ENCODE measurements at regions not wholly inside any gene's neighbourhood (a gene's known extent, or its start where the extent isn't known, plus 50 kb on each side); places are given as distances from the start of the nearest gene placed in this dataset.

DNA sequence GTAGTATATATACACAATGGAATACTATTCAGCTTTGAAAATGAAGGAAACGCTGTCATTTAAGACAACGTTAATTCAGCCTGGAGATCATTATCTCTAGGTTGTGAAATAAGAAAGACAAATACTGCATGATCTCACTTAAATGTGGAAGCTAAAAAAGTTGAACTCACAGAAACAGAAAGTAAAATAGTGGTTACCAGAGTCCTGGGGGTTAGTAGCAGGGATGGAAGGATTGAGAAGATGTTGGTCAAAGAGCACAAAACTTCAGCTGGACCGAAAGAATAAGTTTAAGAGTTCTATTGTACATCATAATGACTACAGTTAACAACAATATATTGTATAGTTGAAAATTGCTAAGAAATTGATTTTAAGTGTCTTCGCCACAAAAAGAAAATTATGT, 670.3 kb downstream of the NR4A2 start:
- no peaks in the 10 kb centered on the region for H3K9me3 ChIP-seq (ENCODE audit: control insufficient read depth in 2 of 2, low read length in 2 of 2)
- H3K4me3 ChIP-seq (ENCODE audit: low read depth, low read length) = no peak overlapping the region
- DNase-seq = no peak
- Mint-ChIP-seq H3K9me3 (peaks cover 0 to 4% (median 3%) of the 10 kb centered on the region in 7 donors), H3K4me1 (no peaks in the 10 kb centered on the region), H3K4me3 (no peak overlapping the region), H3K27me3 (no peaks in the 10 kb centered on the region), H3K36me3 (no peaks in the 10 kb centered on the region), H3K27ac (no peak overlapping the region)
- ATAC-seq (ENCODE audit: low read depth in 2 of 2) = no peak
- H3K36me3 ChIP-seq (ENCODE audit: control insufficient read depth, insufficient read depth, low read length) = no peaks in the 10 kb centered on the region
- no peaks in the 10 kb centered on the region for H3K27me3 ChIP-seq (ENCODE audit: control insufficient read depth, insufficient read depth, low read length)
- H3K27ac ChIP-seq (ENCODE audit: insufficient read depth, low read length, poor library complexity, severe bottlenecking) = no peak overlapping the region
- no peaks in the 10 kb centered on the region for H3K4me1 ChIP-seq (ENCODE audit: control insufficient read depth, insufficient read depth, low read length, poor library complexity, severe bottlenecking)

DNA sequence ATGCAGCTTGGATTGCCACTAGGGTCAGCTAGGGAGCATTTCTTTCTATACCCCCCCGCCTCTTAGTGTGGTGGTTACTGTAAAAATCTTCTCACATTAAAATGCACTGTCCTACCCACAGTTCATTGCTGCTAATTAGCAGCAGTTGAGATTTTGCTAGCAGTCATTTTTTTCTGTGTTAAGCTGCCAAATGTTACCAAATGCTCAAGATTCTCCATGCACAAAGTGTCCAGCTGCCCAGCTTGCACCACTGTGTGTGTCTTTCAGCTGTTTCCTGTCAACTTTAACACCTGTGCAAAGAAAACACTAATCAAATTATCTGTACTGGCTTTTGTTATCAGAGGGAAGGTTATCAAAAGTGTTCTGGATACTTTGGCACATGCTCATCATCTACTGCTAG, 679.3 kb downstream of the NR4A2 start:
- H3K36me3 Mint-ChIP-seq = no peaks in the 10 kb centered on the region
- H3K27ac Mint-ChIP-seq = no peak overlapping the region
- H3K27me3 ChIP-seq (ENCODE audit: control insufficient read depth, insufficient read depth, low read length) = no peaks in the 10 kb centered on the region
- H3K9me3 Mint-ChIP-seq = peaks cover 0 to 3% (median 0%) of the 10 kb centered on the region in 7 donors
- H3K27ac ChIP-seq (ENCODE audit: insufficient read depth, low read length, poor library complexity, severe bottlenecking) = no peak overlapping the region
- H3K27me3 Mint-ChIP-seq = peaks cover 4% of the 10 kb centered on the region
- H3K9me3 ChIP-seq (ENCODE audit: control insufficient read depth in 2 of 2, low read length in 2 of 2) = no peaks in the 10 kb centered on the region
- H3K4me3 Mint-ChIP-seq = no peak overlapping the region
- H3K4me1 Mint-ChIP-seq = no peaks in the 10 kb centered on the region
- no peak for DNase-seq
- H3K36me3 ChIP-seq (ENCODE audit: control insufficient read depth, insufficient read depth, low read length) = no peaks in the 10 kb centered on the region
- H3K4me1 ChIP-seq (ENCODE audit: control insufficient read depth, insufficient read depth, low read length, poor library complexity, severe bottlenecking) = no peaks in the 10 kb centered on the region
- no peak overlapping the region for H3K4me3 ChIP-seq (ENCODE audit: low read depth, low read length)
- no peak for ATAC-seq (ENCODE audit: low read depth in 2 of 2)

DNA sequence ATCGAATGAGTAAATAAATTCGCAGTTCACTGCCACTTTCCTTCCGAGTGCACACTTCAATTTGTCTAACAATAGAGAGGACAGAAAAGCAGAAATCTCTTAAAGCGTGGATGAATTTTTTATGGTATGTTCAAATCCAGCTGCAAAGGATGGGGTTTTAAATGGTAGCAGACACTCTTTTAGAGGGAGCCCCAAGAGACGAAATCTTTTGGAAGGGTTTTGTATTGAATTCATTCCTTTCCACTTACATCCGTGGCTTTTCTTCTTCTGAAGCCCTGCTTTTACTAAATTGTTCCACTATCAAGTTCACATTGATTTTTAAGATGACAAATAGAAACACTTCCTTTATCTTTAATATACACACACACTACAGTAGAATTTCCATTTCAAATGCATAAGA, 680.7 kb downstream of the NR4A2 start:
- Mint-ChIP-seq H3K36me3 (no peaks in the 10 kb centered on the region), H3K27ac (no peak overlapping the region), H3K27me3 (peaks cover 4% of the 10 kb centered on the region), H3K4me1 (no peaks in the 10 kb centered on the region), H3K9me3 (peaks cover 0 to 4% (median 0%) of the 10 kb centered on the region in 7 donors), H3K4me3 (no peak overlapping the region)
- Histone ChIP-seq H3K9me3 (ENCODE audit: control insufficient read depth in 2 of 2, low read length in 2 of 2) (no peaks in the 10 kb centered on the region), H3K4me3 (ENCODE audit: low read depth, low read length) (no peak overlapping the region), H3K4me1 (ENCODE audit: control insufficient read depth, insufficient read depth, low read length, poor library complexity, severe bottlenecking) (no peaks in the 10 kb centered on the region), H3K27me3 (ENCODE audit: control insufficient read depth, insufficient read depth, low read length) (no peaks in the 10 kb centered on the region), H3K36me3 (ENCODE audit: control insufficient read depth, insufficient read depth, low read length) (no peaks in the 10 kb centered on the region), H3K27ac (ENCODE audit: insufficient read depth, low read length, poor library complexity, severe bottlenecking) (no peak overlapping the region)
- no peak for DNase-seq
- ATAC-seq (ENCODE audit: low read depth in 2 of 2) = no peak

DNA sequence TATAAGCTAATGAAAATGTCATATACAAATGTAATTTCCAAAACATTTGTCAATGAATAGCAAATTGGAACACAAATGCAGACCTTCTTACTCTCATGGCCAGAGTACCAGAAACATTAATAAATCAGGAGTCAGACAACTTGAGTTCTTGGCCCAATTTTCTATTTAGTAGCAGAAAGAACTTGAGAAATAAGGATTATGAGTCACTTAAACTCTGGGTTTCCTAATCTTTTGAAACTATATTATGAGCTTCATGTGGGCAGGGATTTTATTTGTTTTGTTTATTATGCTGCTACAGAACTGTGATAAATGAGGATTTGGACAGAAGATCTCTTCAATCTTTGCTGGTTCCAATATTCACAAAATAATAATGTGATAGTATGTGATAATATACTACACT, 686.7 kb downstream of the NR4A2 start:
- no peak for ATAC-seq (ENCODE audit: low read depth in 2 of 2)
- Mint-ChIP-seq H3K9me3 (peaks cover 0 to 10% (median 2%) of the 10 kb centered on the region in 7 donors), H3K27me3 (no peaks in the 10 kb centered on the region), H3K4me3 (no peak overlapping the region), H3K36me3 (no peaks in the 10 kb centered on the region), H3K27ac (no peak overlapping the region), H3K4me1 (no peaks in the 10 kb centered on the region)
- Histone ChIP-seq H3K4me1 (ENCODE audit: control insufficient read depth, insufficient read depth, low read length, poor library complexity, severe bottlenecking) (no peaks in the 10 kb centered on the region), H3K4me3 (ENCODE audit: low read depth, low read length) (no peak overlapping the region), H3K27ac (ENCODE audit: insufficient read depth, low read length, poor library complexity, severe bottlenecking) (no peak overlapping the region), H3K27me3 (ENCODE audit: control insufficient read depth, insufficient read depth, low read length) (no peaks in the 10 kb centered on the region), H3K9me3 (ENCODE audit: control insufficient read depth in 2 of 2, low read length in 2 of 2) (no peaks in the 10 kb centered on the region), H3K36me3 (ENCODE audit: control insufficient read depth, insufficient read depth, low read length) (no peaks in the 10 kb centered on the region)
- DNase-seq = no peak

DNA sequence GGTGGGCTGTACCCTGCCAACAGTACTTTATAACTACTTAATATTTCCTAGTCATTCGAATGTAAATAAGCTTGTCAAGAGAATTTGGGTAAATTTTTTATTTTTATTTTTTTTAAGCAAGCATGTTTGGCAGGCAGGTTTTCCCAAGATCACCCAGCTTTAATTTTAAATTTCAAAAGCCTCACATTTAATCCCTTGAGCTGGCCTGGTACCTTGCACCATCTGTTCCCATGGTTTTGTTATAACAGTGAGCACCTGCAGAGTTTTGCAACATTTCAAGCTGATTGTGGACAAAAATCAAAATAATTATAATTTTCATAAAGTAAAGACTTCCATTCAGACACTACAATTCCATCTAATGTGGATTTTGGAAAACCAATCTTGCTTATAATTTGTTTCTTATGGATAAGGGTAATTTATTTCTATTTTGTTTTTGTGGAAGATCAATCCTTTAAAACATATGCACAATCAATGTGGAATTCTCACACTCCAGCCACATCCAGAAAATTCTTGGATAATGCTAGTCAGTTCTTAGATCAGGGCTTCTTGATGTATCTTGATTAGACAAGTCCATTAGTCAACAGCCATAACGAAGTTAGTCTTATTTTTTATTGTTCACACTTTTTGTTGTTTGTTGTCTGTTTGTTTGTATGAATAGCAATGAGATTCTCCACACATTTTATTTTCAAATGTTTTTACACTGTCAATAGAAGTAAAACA, 689.3 kb downstream of the NR4A2 start:
- H3K36me3 ChIP-seq (ENCODE audit: control insufficient read depth, insufficient read depth, low read length) = no peaks in the 10 kb centered on the region
- Mint-ChIP-seq H3K27me3 (no peaks in the 10 kb centered on the region), H3K4me1 (no peaks in the 10 kb centered on the region), H3K9me3 (peaks cover 0 to 10% (median 2%) of the 10 kb centered on the region in 7 donors), H3K4me3 (no peak overlapping the region), H3K27ac (no peak overlapping the region), H3K36me3 (no peaks in the 10 kb centered on the region)
- DNase-seq = no peak
- no peaks in the 10 kb centered on the region for H3K9me3 ChIP-seq (ENCODE audit: control insufficient read depth in 2 of 2, low read length in 2 of 2)
- ATAC-seq (ENCODE audit: low read depth in 2 of 2) = no peak
- no peaks in the 10 kb centered on the region for H3K27me3 ChIP-seq (ENCODE audit: control insufficient read depth, insufficient read depth, low read length)
- H3K27ac ChIP-seq (ENCODE audit: insufficient read depth, low read length, poor library complexity, severe bottlenecking) = no peak overlapping the region
- no peaks in the 10 kb centered on the region for H3K4me1 ChIP-seq (ENCODE audit: control insufficient read depth, insufficient read depth, low read length, poor library complexity, severe bottlenecking)
- H3K4me3 ChIP-seq (ENCODE audit: low read depth, low read length) = no peak overlapping the region

DNA sequence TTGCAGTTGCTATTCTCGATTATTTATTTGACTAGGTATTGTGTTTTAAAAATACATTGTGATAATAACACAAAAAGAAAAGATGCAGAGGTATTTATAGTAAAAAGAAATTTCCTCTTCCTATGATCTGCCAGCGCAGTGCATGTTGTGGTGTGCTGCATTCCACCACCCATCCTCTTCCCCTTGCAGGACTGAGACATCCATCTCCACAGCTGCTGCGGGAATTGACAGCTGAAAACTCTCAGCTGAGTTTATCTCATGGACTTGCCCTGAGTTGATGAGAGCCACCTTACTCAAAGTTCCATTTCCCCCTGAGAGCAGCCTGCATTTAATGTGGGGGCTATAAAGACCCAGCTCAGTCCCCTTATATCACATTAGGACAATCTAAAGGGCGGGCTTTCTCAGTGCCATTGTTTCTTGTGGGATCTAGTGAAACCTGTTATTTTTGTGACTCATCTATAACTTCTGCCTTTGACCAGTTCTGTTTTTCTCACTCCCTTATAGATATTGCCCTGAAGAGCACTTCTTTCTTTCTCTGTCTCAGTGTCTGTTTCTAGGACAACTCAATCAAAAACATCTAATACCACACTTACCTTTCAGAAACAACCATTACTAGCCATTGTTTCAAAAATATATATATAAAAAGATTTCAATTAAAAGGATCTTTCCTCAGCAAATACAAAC, 698.5 kb downstream of the NR4A2 start:
- no peaks in the 10 kb centered on the region for H3K36me3 Mint-ChIP-seq
- Histone ChIP-seq H3K27ac (ENCODE audit: insufficient read depth, low read length, poor library complexity, severe bottlenecking) (no peak overlapping the region), H3K9me3 (ENCODE audit: control insufficient read depth in 2 of 2, low read length in 2 of 2) (no peaks in the 10 kb centered on the region), H3K36me3 (ENCODE audit: control insufficient read depth, insufficient read depth, low read length) (no peaks in the 10 kb centered on the region), H3K27me3 (ENCODE audit: control insufficient read depth, insufficient read depth, low read length) (no peaks in the 10 kb centered on the region), H3K4me3 (ENCODE audit: low read depth, low read length) (no peak overlapping the region), H3K4me1 (ENCODE audit: control insufficient read depth, insufficient read depth, low read length, poor library complexity, severe bottlenecking) (no peaks in the 10 kb centered on the region)
- H3K4me3 Mint-ChIP-seq = no peak overlapping the region
- H3K27me3 Mint-ChIP-seq = no peaks in the 10 kb centered on the region
- ATAC-seq (ENCODE audit: low read depth in 2 of 2) (no peak), DNase-seq (no peak)
- H3K27ac Mint-ChIP-seq = no peak overlapping the region
- H3K4me1 Mint-ChIP-seq = no peaks in the 10 kb centered on the region
- peaks cover 0 to 7% (median 1%) of the 10 kb centered on the region in 7 donors for H3K9me3 Mint-ChIP-seq

DNA sequence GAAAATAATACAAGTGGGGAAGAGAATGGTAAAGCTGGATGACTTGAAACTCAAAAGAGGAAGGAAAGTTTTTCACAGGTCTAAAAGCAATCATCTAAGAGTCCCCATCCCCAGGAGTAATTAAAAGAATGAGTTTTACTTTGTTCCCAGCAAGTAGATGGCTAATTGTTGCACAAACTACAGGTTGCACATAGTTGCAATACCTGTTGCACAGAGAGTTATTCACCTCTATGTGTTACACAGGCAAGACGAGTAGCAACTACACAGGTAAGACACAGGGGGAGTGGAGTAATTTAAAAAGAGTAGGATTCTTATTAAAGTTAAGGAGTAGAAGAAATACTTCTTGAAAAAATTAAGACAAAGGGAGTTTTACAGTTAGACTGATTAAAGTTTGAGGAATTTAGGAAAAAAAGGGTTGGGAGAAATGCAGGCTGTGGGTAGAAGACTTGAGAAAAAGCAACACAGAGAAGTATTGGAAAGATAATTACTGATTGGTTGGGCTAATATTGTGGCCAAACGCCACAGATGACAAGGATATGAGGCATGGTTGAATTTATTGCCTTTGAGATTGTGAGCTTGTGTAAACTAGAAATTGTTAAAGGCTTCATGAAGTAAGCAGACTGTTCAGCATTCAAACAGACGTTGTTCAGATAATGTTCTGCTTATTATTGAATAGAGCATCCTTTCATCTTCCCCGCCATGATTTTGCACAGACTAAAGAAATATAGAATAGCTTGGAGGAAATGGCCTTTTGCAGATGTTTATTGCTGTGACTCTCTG, 699.3 kb downstream of the NR4A2 start:
- no peaks in the 10 kb centered on the region for H3K27me3 Mint-ChIP-seq
- no peaks in the 10 kb centered on the region for H3K9me3 ChIP-seq (ENCODE audit: control insufficient read depth in 2 of 2, low read length in 2 of 2)
- H3K4me1 ChIP-seq (ENCODE audit: control insufficient read depth, insufficient read depth, low read length, poor library complexity, severe bottlenecking) = no peaks in the 10 kb centered on the region
- DNase-seq (no peak), ATAC-seq (ENCODE audit: low read depth in 2 of 2) (no peak)
- no peaks in the 10 kb centered on the region for H3K27me3 ChIP-seq (ENCODE audit: control insufficient read depth, insufficient read depth, low read length)
- H3K4me3 ChIP-seq (ENCODE audit: low read depth, low read length) = no peak overlapping the region
- no peak overlapping the region for H3K27ac Mint-ChIP-seq
- no peaks in the 10 kb centered on the region for H3K4me1 Mint-ChIP-seq
- no peaks in the 10 kb centered on the region for H3K36me3 ChIP-seq (ENCODE audit: control insufficient read depth, insufficient read depth, low read length)
- peaks cover 0 to 7% (median 1%) of the 10 kb centered on the region in 7 donors for H3K9me3 Mint-ChIP-seq
- no peaks in the 10 kb centered on the region for H3K36me3 Mint-ChIP-seq
- no peak overlapping the region for H3K27ac ChIP-seq (ENCODE audit: insufficient read depth, low read length, poor library complexity, severe bottlenecking)
- H3K4me3 Mint-ChIP-seq = no peak overlapping the region

Measured in CD4-positive, CD25-positive, alpha-beta regulatory T cell (primary cell).